Head of caudate nucleus (tissue), 42 donors: ENCODE measurements at regions not wholly inside any gene's neighbourhood (a gene's known extent, or its start where the extent isn't known, plus 50 kb on each side); places are given as distances from the start of the nearest gene placed in this dataset.
"Not testable (repeated sequence)": the region's sequence is repeated elsewhere in the genome, so short reads cannot be mapped to it uniquely, and the experiment has no call there.

ENCODE experiments used
- DNase-seq, 42 donors: peaks; one replicate each; pipeline versions ENCODE4 v3.0.0 to v3.0.0-alpha.2; 2020 to 2021; ENCODE audit warnings: mixed read lengths in 7 of 42
- intact Hi-C: fragments of 100-400 bp; cut with DNase I; formaldehyde crosslinking; loops from one replicate; pipeline ENCODE4 v1.15.0; 2022

DNA sequence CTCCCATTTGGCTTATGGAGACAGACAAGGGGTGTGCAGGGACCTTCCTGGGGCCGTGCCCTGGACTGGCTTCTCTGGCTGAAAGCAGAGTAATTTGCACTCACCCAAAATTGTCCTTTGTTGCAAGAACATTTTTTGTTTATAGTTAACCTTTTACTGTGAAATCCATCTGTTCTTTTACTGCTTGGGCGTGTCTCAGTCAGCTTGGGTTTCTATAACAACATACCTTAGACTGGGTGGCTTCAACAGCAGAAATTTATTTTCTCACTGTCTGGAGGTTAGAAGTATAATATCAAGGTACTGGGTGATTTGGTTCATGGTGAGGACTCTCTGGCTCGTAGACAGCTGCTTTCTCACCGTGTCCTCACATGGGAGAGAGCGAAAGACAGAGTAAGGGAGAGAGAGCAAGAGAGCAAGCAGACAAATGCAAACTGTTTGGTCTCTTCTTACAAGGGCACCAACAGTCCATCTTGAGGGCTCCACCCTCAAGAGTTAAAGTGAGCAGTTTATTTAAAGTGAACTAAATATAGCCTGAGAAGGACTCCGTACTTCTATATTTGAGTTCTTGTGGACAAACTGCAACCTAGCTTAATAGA, 131.0 kb upstream of the NPY start:
- intact Hi-C loops: no loop called here
- DNase-seq: no peak

GRCh38 chr7:24157666-24158065, 126.3 kb upstream of the NPY start:
- no peak for DNase-seq
- intact Hi-C loops: no loop called here

DNA sequence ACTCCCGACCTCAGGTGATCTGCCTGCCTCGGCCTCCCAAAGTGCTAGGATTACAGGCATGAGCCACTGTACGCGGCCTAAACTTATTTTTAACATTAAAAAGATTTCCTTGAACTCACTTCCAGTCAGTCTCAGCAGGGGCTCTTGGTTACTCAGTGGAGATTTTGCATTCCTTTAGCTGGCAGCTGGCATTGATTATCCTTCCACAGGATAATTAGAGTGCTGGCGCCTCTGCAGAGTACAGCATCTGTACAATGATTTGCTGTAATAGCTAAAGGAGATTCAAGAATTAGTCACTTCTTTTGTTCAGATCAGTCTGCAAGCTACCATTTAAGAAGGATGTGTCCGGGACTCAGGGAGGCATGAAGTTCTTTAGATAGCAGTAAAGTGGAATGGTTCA, 125.0 kb upstream of the NPY start:
- no peak for DNase-seq
- intact Hi-C loops: no loop called here

- intact Hi-C loops: no loop called here
- DNase-seq: no peak
Observed at GRCh38 chr7:24164401-24164800, 119.6 kb upstream of the NPY start.

GRCh38 chr7:24169077-24169624, 114.8 kb upstream of the NPY start:
- no peak for DNase-seq
- intact Hi-C loops: no loop called here

- intact Hi-C loops, DNase-seq: not testable (repeated sequence)
Observed at GRCh38 chr7:24171951-24172350, 112.0 kb upstream of the NPY start.

DNA sequence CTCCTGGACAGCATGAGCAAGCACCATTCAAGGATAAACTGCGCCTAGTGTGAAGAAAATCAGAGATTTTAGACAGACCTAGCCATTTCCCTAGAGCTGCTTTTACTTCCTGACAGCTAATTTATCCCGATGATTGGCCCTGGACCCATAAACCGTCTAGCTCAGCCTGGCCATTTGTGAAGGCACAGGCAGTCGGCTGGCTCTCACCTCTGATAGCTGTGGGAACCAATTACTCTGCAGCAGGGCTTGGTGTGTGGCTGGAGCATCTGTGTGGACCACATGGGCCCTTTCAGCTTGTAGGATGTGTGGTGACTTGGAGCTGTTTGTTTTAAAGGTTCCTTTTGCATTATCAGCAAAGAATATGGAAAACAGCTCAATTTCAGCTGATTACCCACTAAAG, 111.1 kb upstream of the NPY start:
- DNase-seq: no peak
- intact Hi-C loops: no loop called here

GRCh38 chr7:24175603-24176002, 108.4 kb upstream of the NPY start:
- DNase-seq: no peak
- intact Hi-C loops: no loop called here

DNA sequence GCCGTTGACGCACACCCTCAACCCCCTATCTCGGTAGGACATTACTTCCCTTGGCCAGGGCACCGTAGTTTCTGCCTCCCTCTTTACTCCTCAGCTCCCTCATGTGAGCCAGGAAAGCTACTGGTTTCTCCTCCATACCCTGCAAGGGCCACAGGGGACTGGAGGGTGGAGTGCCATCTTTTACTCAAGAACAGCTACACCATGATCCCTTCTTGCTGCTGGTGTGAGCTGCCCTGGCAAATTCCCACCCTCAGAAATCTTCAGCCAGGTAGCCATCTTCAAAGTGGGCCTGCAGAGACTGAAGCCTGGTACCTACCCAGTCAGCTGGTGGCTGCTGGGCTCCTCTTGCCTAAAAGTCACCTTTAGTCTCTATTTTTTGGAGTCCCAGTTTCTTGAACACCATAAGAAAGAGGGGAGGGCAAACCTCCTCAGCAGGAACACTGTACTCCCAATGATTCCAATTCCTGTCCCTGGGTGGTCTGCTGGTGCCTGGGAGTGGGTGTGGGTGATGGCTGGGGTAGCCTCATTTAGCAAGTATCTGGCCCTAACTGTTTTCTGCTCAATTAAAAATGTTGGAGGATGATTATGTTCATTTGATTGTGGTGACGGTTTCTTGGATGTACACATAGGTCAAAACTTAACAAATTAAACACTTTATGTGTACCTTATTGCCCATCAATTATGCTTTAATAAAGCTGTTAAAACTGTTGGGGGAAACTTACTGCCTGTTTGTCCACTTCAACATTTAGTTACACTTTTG, 105.0 kb upstream of the NPY start:
- no peak for DNase-seq
- intact Hi-C loops: no loop called here

DNA sequence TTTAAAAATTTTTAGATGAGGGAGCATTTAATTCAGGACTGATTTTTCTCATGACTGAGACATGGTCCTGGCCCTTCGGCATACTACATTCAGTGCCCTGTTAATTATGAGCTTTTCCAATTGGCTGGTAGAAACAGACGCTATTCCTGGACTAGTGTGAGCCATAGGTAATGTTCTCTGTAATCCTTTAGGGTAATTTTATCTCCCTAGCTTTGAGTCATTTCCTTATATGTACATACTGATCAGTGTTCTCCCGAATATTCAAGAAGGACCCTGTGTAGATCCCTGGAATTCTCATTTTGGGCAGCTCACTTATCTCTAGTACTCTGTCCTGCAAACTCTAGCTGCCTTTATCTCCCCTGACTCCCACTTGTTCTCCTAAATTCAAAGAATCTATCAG, 92.6 kb upstream of the NPY start:
- no peak for DNase-seq
- intact Hi-C loops: no loop called here

DNA sequence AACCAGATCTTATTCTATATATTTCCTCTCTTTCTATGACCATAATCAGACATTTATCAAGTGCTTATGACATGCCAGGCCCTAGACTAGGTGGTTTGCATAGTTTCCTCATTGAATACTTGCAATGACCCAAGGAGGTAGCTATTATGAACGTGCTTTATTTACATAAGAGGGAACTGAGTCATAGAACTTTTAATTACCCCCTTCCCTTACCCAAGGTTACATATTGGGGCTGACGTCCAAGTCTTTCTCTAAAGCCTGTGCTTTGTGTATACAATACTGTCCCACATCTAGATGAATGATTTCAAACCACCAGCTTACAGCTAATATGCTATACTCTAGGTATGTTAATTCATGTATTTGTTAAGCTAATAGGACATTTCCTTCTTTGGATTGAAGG, 91.9 kb upstream of the NPY start:
- intact Hi-C loops: no loop called here
- DNase-seq: no peak

GRCh38 chr7:24192691-24193090, 91.3 kb upstream of the NPY start:
- intact Hi-C loops: no loop called here
- no peak for DNase-seq

GRCh38 chr7:24197852-24198251, 86.1 kb upstream of the NPY start:
- intact Hi-C loops: no loop called here
- DNase-seq: no peak

DNA sequence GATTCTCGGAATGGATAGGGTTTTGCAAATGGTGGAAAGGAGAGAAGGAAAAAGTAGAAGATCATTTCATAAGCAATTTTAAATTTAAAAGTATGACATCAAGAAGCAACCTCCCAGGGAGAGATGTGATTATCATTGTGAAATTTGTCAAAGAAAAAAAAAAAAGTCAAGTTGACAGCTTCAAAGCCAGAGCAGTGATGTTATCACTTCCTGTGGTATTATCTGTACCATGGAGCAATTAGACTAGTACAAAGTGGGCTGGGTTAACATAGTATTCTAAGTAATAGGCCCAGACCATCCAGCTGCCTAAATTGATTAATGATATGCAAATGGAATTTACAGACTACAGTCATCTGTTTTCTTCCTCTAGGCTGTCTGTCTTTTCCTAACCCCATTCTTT, 84.0 kb upstream of the NPY start:
- no peak for DNase-seq
- intact Hi-C loops: no loop called here

DNA sequence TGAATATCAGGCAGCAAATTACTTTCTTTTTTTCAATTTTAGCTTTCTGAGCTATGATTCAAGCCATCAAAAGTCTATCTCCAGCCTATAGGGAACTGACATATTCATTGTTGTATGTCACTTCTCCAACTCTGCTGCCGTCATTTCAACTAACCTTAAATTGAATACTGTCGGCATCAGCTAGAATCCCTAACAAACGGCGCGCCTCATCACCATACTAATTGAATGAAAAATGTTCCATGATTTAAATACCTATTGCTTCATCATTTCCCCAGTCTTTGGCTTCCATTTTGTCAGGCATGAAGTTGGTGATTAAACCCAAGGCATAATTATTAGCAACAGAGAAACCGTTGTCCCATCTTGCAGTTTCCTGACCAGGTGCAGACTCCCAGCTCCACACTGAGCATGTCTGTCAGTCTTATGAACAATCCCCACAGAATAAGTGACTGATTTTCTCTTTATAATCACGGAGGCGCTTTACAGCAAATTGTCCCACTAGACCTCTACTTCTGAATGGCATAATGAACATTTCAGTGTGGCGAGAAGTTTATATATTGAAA, 83.5 kb upstream of the NPY start:
- intact Hi-C loops: no loop called here
- DNase-seq: no peak

GRCh38 chr7:24201226-24201625, 82.8 kb upstream of the NPY start:
- intact Hi-C loops: no loop called here
- no peak for DNase-seq

DNA sequence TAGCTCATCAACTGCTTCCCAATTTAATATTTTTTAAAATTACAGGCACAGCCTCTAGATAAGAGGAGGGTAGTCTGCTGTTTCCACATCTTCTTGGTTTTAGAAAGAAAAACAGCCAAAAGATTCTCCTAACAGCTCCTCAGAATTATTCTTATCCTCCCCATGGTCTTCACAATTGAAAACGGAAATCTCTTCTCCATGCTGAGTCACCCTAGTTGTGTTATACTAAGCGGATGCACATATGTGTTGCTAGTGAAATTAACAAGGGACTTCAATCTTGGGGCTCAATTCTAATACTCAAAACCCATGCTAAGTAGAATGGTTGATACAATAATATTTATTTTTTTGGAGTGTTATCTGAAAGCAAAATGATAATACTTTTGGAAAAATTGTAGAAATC, 71.9 kb upstream of the NPY start:
- intact Hi-C loops: no loop called here
- DNase-seq: no peak

GRCh38 chr7:24213311-24213710, 70.7 kb upstream of the NPY start:
- no peak for DNase-seq

DNA sequence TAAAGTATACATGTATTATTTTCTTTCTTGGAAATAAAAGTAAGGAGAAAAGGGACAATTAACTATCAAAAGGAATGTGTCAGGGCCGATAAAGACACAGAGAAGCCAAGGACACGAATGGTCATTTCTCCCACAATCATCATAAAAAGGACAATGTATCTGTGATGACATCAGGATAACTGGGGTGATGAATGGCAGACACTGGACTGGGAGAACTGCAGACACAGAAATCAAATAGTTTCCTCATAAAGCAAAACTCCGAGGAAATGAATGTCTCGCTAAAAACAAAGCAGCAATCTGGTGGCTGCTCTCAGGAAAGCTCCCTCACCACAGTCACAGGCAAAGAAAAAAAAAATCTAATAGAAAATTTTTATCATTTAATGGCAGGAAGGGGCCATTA, 69.3 kb upstream of the NPY start:
- no peak for DNase-seq
- intact Hi-C loops: no loop called here

More at GRCh38 chr7:24213311-24213710, 70.7 kb upstream of the NPY start:
- intact Hi-C loops: no loop called here

- intact Hi-C loops: no loop called here
- no peak for DNase-seq
Observed at GRCh38 chr7:24216576-24217125, 67.3 kb upstream of the NPY start.
